ENCODE measurements at regions not wholly inside any gene's neighbourhood (a gene's known extent, or its start where the extent isn't known, plus 50 kb on each side); places are given as distances from the start of the nearest gene placed in this dataset.
A peak's percentile ranks its signal among the peaks of the same experiment; 100 is the strongest.

- no peaks in the 10 kb centered on the region for H3K36me3 ChIP-seq (ENCODE audit: control insufficient read depth, insufficient read depth, low read length)
- no peaks in the 10 kb centered on the region for H3K36me3 Mint-ChIP-seq
- H3K4me3 Mint-ChIP-seq: no peak overlapping the region
- peaks cover 0 to 2% (median 0%) of the 10 kb centered on the region in 4 donors for H3K4me1 Mint-ChIP-seq
- no peak overlapping the region for H3K27ac ChIP-seq (ENCODE audit: insufficient read depth, low read length, poor library complexity, severe bottlenecking)
- no peaks in the 10 kb centered on the region for H3K9me3 ChIP-seq (ENCODE audit: control insufficient read depth in 2 of 2, low read length in 2 of 2)
- DNase-seq (no peak), ATAC-seq (ENCODE audit: low read depth in 2 of 2) (no peak)
- peaks cover 0 to 1% (median 0%) of the 10 kb centered on the region in 7 donors for H3K9me3 Mint-ChIP-seq
- H3K27ac Mint-ChIP-seq: no peak overlapping the region
- H3K4me1 ChIP-seq (ENCODE audit: control insufficient read depth, insufficient read depth, low read length, poor library complexity, severe bottlenecking): no peaks in the 10 kb centered on the region
- H3K4me3 ChIP-seq (ENCODE audit: low read depth, low read length): no peak overlapping the region
- H3K27me3 ChIP-seq (ENCODE audit: control insufficient read depth, insufficient read depth, low read length): peaks cover 4% of the 10 kb centered on the region
- H3K27me3 Mint-ChIP-seq: peaks cover 21% of the 10 kb centered on the region
Measured at GRCh38 chr10:4765428-4765827, 60.6 kb upstream of the AKR1E2 start.

GRCh38 chr10:4763960-4764428 is 62.0 kb upstream of the AKR1E2 start:
- Mint-ChIP-seq H3K27ac (no peak overlapping the region), H3K4me1 (peaks cover 0 to 2% (median 0%) of the 10 kb centered on the region in 4 donors), H3K27me3 (peaks cover 27% of the 10 kb centered on the region), H3K9me3 (peaks cover 0 to 1% (median 0%) of the 10 kb centered on the region in 7 donors), H3K4me3 (no peak overlapping the region), H3K36me3 (no peaks in the 10 kb centered on the region)
- Histone ChIP-seq H3K27me3 (ENCODE audit: control insufficient read depth, insufficient read depth, low read length) (peaks cover 4% of the 10 kb centered on the region), H3K36me3 (ENCODE audit: control insufficient read depth, insufficient read depth, low read length) (no peaks in the 10 kb centered on the region), H3K27ac (ENCODE audit: insufficient read depth, low read length, poor library complexity, severe bottlenecking) (no peak overlapping the region), H3K4me3 (ENCODE audit: low read depth, low read length) (no peak overlapping the region), H3K9me3 (ENCODE audit: control insufficient read depth in 2 of 2, low read length in 2 of 2) (no peaks in the 10 kb centered on the region), H3K4me1 (ENCODE audit: control insufficient read depth, insufficient read depth, low read length, poor library complexity, severe bottlenecking) (no peaks in the 10 kb centered on the region)
- DNase-seq (no peak), ATAC-seq (ENCODE audit: low read depth in 2 of 2) (no peak)

GRCh38 chr10:4763513-4763912 is 62.5 kb upstream of the AKR1E2 start:
- no peak for DNase-seq
- peaks cover 4% of the 10 kb centered on the region for H3K27me3 ChIP-seq (ENCODE audit: control insufficient read depth, insufficient read depth, low read length)
- no peaks in the 10 kb centered on the region for H3K9me3 ChIP-seq (ENCODE audit: control insufficient read depth in 2 of 2, low read length in 2 of 2)
- no peaks in the 10 kb centered on the region for H3K4me1 ChIP-seq (ENCODE audit: control insufficient read depth, insufficient read depth, low read length, poor library complexity, severe bottlenecking)
- no peak overlapping the region for H3K27ac ChIP-seq (ENCODE audit: insufficient read depth, low read length, poor library complexity, severe bottlenecking)
- ATAC-seq (ENCODE audit: low read depth in 2 of 2): no peak
- no peaks in the 10 kb centered on the region for H3K36me3 Mint-ChIP-seq
- no peaks in the 10 kb centered on the region for H3K36me3 ChIP-seq (ENCODE audit: control insufficient read depth, insufficient read depth, low read length)
- peak overlapping the region in 1 of 3 donors; percentile 34 for H3K27ac Mint-ChIP-seq
- peaks cover 0 to 2% (median 0%) of the 10 kb centered on the region in 4 donors for H3K4me1 Mint-ChIP-seq
- H3K27me3 Mint-ChIP-seq: peaks cover 27% of the 10 kb centered on the region
- no peak overlapping the region for H3K4me3 Mint-ChIP-seq
- peaks cover 0 to 1% (median 0%) of the 10 kb centered on the region in 7 donors for H3K9me3 Mint-ChIP-seq
- H3K4me3 ChIP-seq (ENCODE audit: low read depth, low read length): no peak overlapping the region

- no peak overlapping the region for H3K27ac Mint-ChIP-seq
- no peaks in the 10 kb centered on the region for H3K9me3 Mint-ChIP-seq
- Histone ChIP-seq H3K27ac (ENCODE audit: insufficient read depth, low read length, poor library complexity, severe bottlenecking) (no peak overlapping the region), H3K9me3 (ENCODE audit: control insufficient read depth in 2 of 2, low read length in 2 of 2) (no peaks in the 10 kb centered on the region), H3K4me3 (ENCODE audit: low read depth, low read length) (no peak overlapping the region), H3K4me1 (ENCODE audit: control insufficient read depth, insufficient read depth, low read length, poor library complexity, severe bottlenecking) (no peaks in the 10 kb centered on the region), H3K36me3 (ENCODE audit: control insufficient read depth, insufficient read depth, low read length) (no peaks in the 10 kb centered on the region), H3K27me3 (ENCODE audit: control insufficient read depth, insufficient read depth, low read length) (peaks cover 2% of the 10 kb centered on the region)
- no peak for DNase-seq
- no peak overlapping the region for H3K4me3 Mint-ChIP-seq
- ATAC-seq (ENCODE audit: low read depth in 2 of 2): no peak
- H3K4me1 Mint-ChIP-seq: no peaks in the 10 kb centered on the region
- peaks cover 29% of the 10 kb centered on the region for H3K27me3 Mint-ChIP-seq
- H3K36me3 Mint-ChIP-seq: no peaks in the 10 kb centered on the region
Measured at GRCh38 chr10:4758256-4758655, 67.8 kb upstream of the AKR1E2 start.

GRCh38 chr10:4755286-4755989 is 70.6 kb upstream of the AKR1E2 start:
- H3K36me3 Mint-ChIP-seq: no peaks in the 10 kb centered on the region
- Histone ChIP-seq H3K4me3 (ENCODE audit: low read depth, low read length) (no peak overlapping the region), H3K9me3 (ENCODE audit: control insufficient read depth in 2 of 2, low read length in 2 of 2) (no peaks in the 10 kb centered on the region), H3K4me1 (ENCODE audit: control insufficient read depth, insufficient read depth, low read length, poor library complexity, severe bottlenecking) (no peaks in the 10 kb centered on the region), H3K27me3 (ENCODE audit: control insufficient read depth, insufficient read depth, low read length) (peaks cover 2% of the 10 kb centered on the region), H3K27ac (ENCODE audit: insufficient read depth, low read length, poor library complexity, severe bottlenecking) (no peak overlapping the region), H3K36me3 (ENCODE audit: control insufficient read depth, insufficient read depth, low read length) (no peaks in the 10 kb centered on the region)
- peaks cover 26% of the 10 kb centered on the region for H3K27me3 Mint-ChIP-seq
- no peaks in the 10 kb centered on the region for H3K9me3 Mint-ChIP-seq
- ATAC-seq (ENCODE audit: low read depth in 2 of 2) (no peak), DNase-seq (no peak)
- H3K27ac Mint-ChIP-seq: no peak overlapping the region
- H3K4me1 Mint-ChIP-seq: no peaks in the 10 kb centered on the region
- no peak overlapping the region for H3K4me3 Mint-ChIP-seq

GRCh38 chr10:4754143-4754542 is 71.9 kb upstream of the AKR1E2 start:
- Histone ChIP-seq H3K4me1 (ENCODE audit: control insufficient read depth, insufficient read depth, low read length, poor library complexity, severe bottlenecking) (no peaks in the 10 kb centered on the region), H3K9me3 (ENCODE audit: control insufficient read depth in 2 of 2, low read length in 2 of 2) (no peaks in the 10 kb centered on the region), H3K36me3 (ENCODE audit: control insufficient read depth, insufficient read depth, low read length) (no peaks in the 10 kb centered on the region), H3K4me3 (ENCODE audit: low read depth, low read length) (no peak overlapping the region), H3K27me3 (ENCODE audit: control insufficient read depth, insufficient read depth, low read length) (peaks cover 7% of the 10 kb centered on the region), H3K27ac (ENCODE audit: insufficient read depth, low read length, poor library complexity, severe bottlenecking) (no peak overlapping the region)
- H3K4me3 Mint-ChIP-seq: no peak overlapping the region
- H3K4me1 Mint-ChIP-seq: no peaks in the 10 kb centered on the region
- H3K9me3 Mint-ChIP-seq: no peaks in the 10 kb centered on the region
- no peak overlapping the region for H3K27ac Mint-ChIP-seq
- H3K27me3 Mint-ChIP-seq: peaks cover 22% of the 10 kb centered on the region
- DNase-seq (no peak), ATAC-seq (ENCODE audit: low read depth in 2 of 2) (no peak)
- H3K36me3 Mint-ChIP-seq: no peaks in the 10 kb centered on the region

- Mint-ChIP-seq H3K4me1 (peaks cover 0 to 2% (median 0%) of the 10 kb centered on the region in 4 donors), H3K27me3 (peaks cover 35% of the 10 kb centered on the region), H3K27ac (no peak overlapping the region), H3K9me3 (no peaks in the 10 kb centered on the region), H3K4me3 (no peak overlapping the region), H3K36me3 (no peaks in the 10 kb centered on the region)
- DNase-seq (no peak), ATAC-seq (ENCODE audit: low read depth in 2 of 2) (no peak)
- H3K27me3 ChIP-seq (ENCODE audit: control insufficient read depth, insufficient read depth, low read length): peaks cover 14% of the 10 kb centered on the region
- no peaks in the 10 kb centered on the region for H3K9me3 ChIP-seq (ENCODE audit: control insufficient read depth in 2 of 2, low read length in 2 of 2)
- H3K4me3 ChIP-seq (ENCODE audit: low read depth, low read length): no peak overlapping the region
- no peaks in the 10 kb centered on the region for H3K36me3 ChIP-seq (ENCODE audit: control insufficient read depth, insufficient read depth, low read length)
- no peaks in the 10 kb centered on the region for H3K4me1 ChIP-seq (ENCODE audit: control insufficient read depth, insufficient read depth, low read length, poor library complexity, severe bottlenecking)
- H3K27ac ChIP-seq (ENCODE audit: insufficient read depth, low read length, poor library complexity, severe bottlenecking): no peak overlapping the region
Measured at GRCh38 chr10:4751211-4751610, 74.8 kb upstream of the AKR1E2 start.

GRCh38 chr10:4749271-4749574 is 76.8 kb upstream of the AKR1E2 start:
- ATAC-seq (ENCODE audit: low read depth in 2 of 2): no peak
- DNase-seq: no peak
- no peak overlapping the region for H3K27ac ChIP-seq (ENCODE audit: insufficient read depth, low read length, poor library complexity, severe bottlenecking)
- H3K27me3 ChIP-seq (ENCODE audit: control insufficient read depth, insufficient read depth, low read length): peaks cover 16% of the 10 kb centered on the region
- no peak overlapping the region for H3K4me3 Mint-ChIP-seq
- no peak overlapping the region for H3K27ac Mint-ChIP-seq
- H3K9me3 ChIP-seq (ENCODE audit: control insufficient read depth in 2 of 2, low read length in 2 of 2): no peaks in the 10 kb centered on the region
- H3K36me3 Mint-ChIP-seq: no peaks in the 10 kb centered on the region
- peaks cover 0 to 2% (median 0%) of the 10 kb centered on the region in 4 donors for H3K4me1 Mint-ChIP-seq
- H3K36me3 ChIP-seq (ENCODE audit: control insufficient read depth, insufficient read depth, low read length): no peaks in the 10 kb centered on the region
- no peaks in the 10 kb centered on the region for H3K4me1 ChIP-seq (ENCODE audit: control insufficient read depth, insufficient read depth, low read length, poor library complexity, severe bottlenecking)
- no peak overlapping the region for H3K4me3 ChIP-seq (ENCODE audit: low read depth, low read length)
- H3K27me3 Mint-ChIP-seq: peaks cover 35% of the 10 kb centered on the region
- H3K9me3 Mint-ChIP-seq: peaks cover 0 to 1% (median 0%) of the 10 kb centered on the region in 7 donors

Data from CD4-positive, CD25-positive, alpha-beta regulatory T cell (primary cell).